ENCODE measurements at regions not wholly inside any gene's neighbourhood (a gene's known extent, or its start where the extent isn't known, plus 50 kb on each side); places are given as distances from the start of the nearest gene placed in this dataset.
"Not testable (repeated sequence)": the region's sequence is repeated elsewhere in the genome, so short reads cannot be mapped to it uniquely, and the experiment has no call there.

- DNase-seq (ENCODE audit: low read depth): no peak
Observed at GRCh38 chr6:25181923-25182322, 97.3 kb upstream of the CARMIL1 start.

GRCh38 chr6:25186919-25187318 is 92.3 kb upstream of the CARMIL1 start:
- DNase-seq (ENCODE audit: low read depth): no peak

GRCh38 chr6:25188232-25188631 is 90.9 kb upstream of the CARMIL1 start:
- no peak for DNase-seq (ENCODE audit: low read depth)

GRCh38 chr6:25192590-25193459 is 86.3 kb upstream of the CARMIL1 start:
- no peak for DNase-seq (ENCODE audit: low read depth)

- no peak for DNase-seq (ENCODE audit: low read depth)
Observed at GRCh38 chr6:25193460-25194171, 85.6 kb upstream of the CARMIL1 start.

- no peak for DNase-seq (ENCODE audit: low read depth)
Observed at GRCh38 chr6:25194172-25194678, 84.9 kb upstream of the CARMIL1 start.

GRCh38 chr6:25196464-25196863 is 82.7 kb upstream of the CARMIL1 start:
- no peak for DNase-seq (ENCODE audit: low read depth)

GRCh38 chr6:25197111-25197510 is 82.1 kb upstream of the CARMIL1 start:
- no peak for DNase-seq (ENCODE audit: low read depth)

GRCh38 chr6:25199544-25199943 is 79.6 kb upstream of the CARMIL1 start:
- DNase-seq (ENCODE audit: low read depth): no peak

GRCh38 chr6:25202504-25202903 is 76.7 kb upstream of the CARMIL1 start:
- DNase-seq (ENCODE audit: low read depth): no peak

GRCh38 chr6:25205629-25206028 is 73.5 kb upstream of the CARMIL1 start:
- DNase-seq (ENCODE audit: low read depth): no peak

GRCh38 chr6:25207453-25208155 is 71.6 kb upstream of the CARMIL1 start:
- DNase-seq (ENCODE audit: low read depth): not testable (repeated sequence)

GRCh38 chr6:25215881-25216280 is 63.3 kb upstream of the CARMIL1 start:
- no peak for DNase-seq (ENCODE audit: low read depth)

- DNase-seq (ENCODE audit: low read depth): no peak
Observed at GRCh38 chr6:25217302-25217701, 61.9 kb upstream of the CARMIL1 start.

- DNase-seq (ENCODE audit: low read depth): no peak
Observed at GRCh38 chr6:25217829-25218228, 61.3 kb upstream of the CARMIL1 start.

GRCh38 chr6:25218346-25218745 is 60.8 kb upstream of the CARMIL1 start:
- no peak for DNase-seq (ENCODE audit: low read depth)

- DNase-seq (ENCODE audit: low read depth): no peak
Observed at GRCh38 chr6:25219216-25219916, 59.8 kb upstream of the CARMIL1 start.

GRCh38 chr6:25219917-25220278 is 59.3 kb upstream of the CARMIL1 start:
- no peak for DNase-seq (ENCODE audit: low read depth)

GRCh38 chr6:25220857-25221256 is 58.3 kb upstream of the CARMIL1 start:
- no peak for DNase-seq (ENCODE audit: low read depth)

GRCh38 chr6:25222006-25222678 is 57.0 kb upstream of the CARMIL1 start:
- no peak for DNase-seq (ENCODE audit: low read depth)

GRCh38 chr6:25223490-25223991 is 55.6 kb upstream of the CARMIL1 start:
- peak; percentile 35 for DNase-seq (ENCODE audit: low read depth)

Measured in stimulated activated CD8-positive, alpha-beta memory T cell treated with anti-CD3 and anti-CD28 coated beads, Interleukin-4, amount 100 ng/mL, for 24 hours (primary cell).